GM23248 (cell line): ENCODE measurements at regions not wholly inside any gene's neighbourhood (a gene's known extent, or its start where the extent isn't known, plus 50 kb on each side); places are given as distances from the start of the nearest gene placed in this dataset.

Experiments
- DNase-seq: peaks from one replicate; pipeline ENCODE4 v3.0.0-alpha.2; 2015
- H2AFZ ChIP-seq: fragments of 200-600 bp; sonication (generic); 2 replicates; pipeline ENCODE4 v1.6.1; 2016; ENCODE audit warnings: antibody characterized with exemption
- H3F3A ChIP-seq: fragments of 200-600 bp; sonication (generic); 2 replicates; pipeline ENCODE4 v1.6.1; 2016; ENCODE audit warnings: mild to moderate bottlenecking, antibody characterized with exemption, mixed run types; ENCODE audit not compliant: insufficient read depth
- H3K27ac ChIP-seq: fragments of 200-600 bp; sonication (generic); 2 replicates; pipeline ENCODE4 v1.5.1; 2016; ENCODE audit warnings: mild to moderate bottlenecking
- H3K27me3 ChIP-seq: fragments of 200-600 bp; sonication (generic); replicated peaks from 2 replicates; pipeline ENCODE4 v1.6.1; 2016; ENCODE audit warnings: mild to moderate bottlenecking; ENCODE audit not compliant: insufficient read depth
- H3K36me3 ChIP-seq: fragments of 200-600 bp; sonication (generic); 2 replicates; pipeline ENCODE4 v1.6.1; 2016; ENCODE audit warnings: low read depth, mild to moderate bottlenecking
- H3K4me1 ChIP-seq: fragments of 200-600 bp; sonication (generic); 2 replicates; pipeline ENCODE4 v1.6.1; 2016; ENCODE audit warnings: mild to moderate bottlenecking; ENCODE audit not compliant: insufficient read depth
- H3K4me2 ChIP-seq: fragments of 200-600 bp; sonication (generic); one replicate; pipeline ENCODE4 v1.6.1; 2016; ENCODE audit warnings: mild to moderate bottlenecking; ENCODE audit not compliant: unreplicated experiment
- H3K4me3 ChIP-seq: fragments of 200-600 bp; sonication (generic); 2 replicates; pipeline ENCODE4 v1.5.1; 2016; ENCODE audit warnings: mild to moderate bottlenecking
- H3K79me2 ChIP-seq: fragments of 200-600 bp; sonication (generic); 2 replicates; pipeline ENCODE4 v1.6.1; 2016; ENCODE audit warnings: mild to moderate bottlenecking; ENCODE audit not compliant: insufficient read depth
- H3K9ac ChIP-seq: fragments of 200-600 bp; sonication (generic); 2 replicates; pipeline ENCODE4 v1.6.1; 2016; ENCODE audit warnings: mild to moderate bottlenecking
- H3K9me2 ChIP-seq: fragments of 200-600 bp; sonication (generic); 2 replicates; pipeline ENCODE4 v1.6.1; 2016; ENCODE audit warnings: mixed run types, mild to moderate bottlenecking, moderate library complexity; ENCODE audit not compliant: insufficient read depth
- H3K9me3 ChIP-seq: fragments of 200-600 bp; sonication (generic); one replicate; pipeline ENCODE4 v1.6.1; 2017; ENCODE audit warnings: low read depth
- H4K20me1 ChIP-seq: fragments of 200-600 bp; sonication (generic); 2 replicates; pipeline ENCODE4 v1.6.0; 2016; ENCODE audit not compliant: insufficient read depth
- EZH2 ChIP-seq: fragments of 200-600 bp; sonication (generic); IDR thresholded peaks from 2 replicates; pipeline ENCODE4 v1.6.1; 2018; ENCODE audit warnings: antibody characterized with exemption, mild to moderate bottlenecking; ENCODE audit not compliant: insufficient read depth, poor library complexity, severe bottlenecking
- EZH2phosphoT487 ChIP-seq: fragments of 200-600 bp; sonication (generic); IDR thresholded peaks from 2 replicates; pipeline ENCODE4 v1.6.1; 2018; ENCODE audit warnings: antibody characterized with exemption, moderate library complexity, mild to moderate bottlenecking, low read depth; ENCODE audit not compliant: insufficient read depth
- WGBS, 2 experiments: methylation state at CpG; one replicate each; pipeline ENCODE4 v1.1.6; 2015 to 2017; ENCODE audit warnings: low lambda C conversion rate in 2 of 2, low coverage in 1 of 2; ENCODE audit errors: missing lambda C conversion rate in 2 of 2; 5-methylcytosine and 5-hydroxymethylcytosine counted together
- in situ Hi-C: fragments of 300-500 bp; cut with MboI; formaldehyde crosslinking; loops from 2 replicates; pipeline ENCODE4 v1.15.0; 2020

- in situ Hi-C loops = no loop called here
- H3K27ac ChIP-seq = no peak overlapping the region
These were observed 811.8 kb downstream of the RAB28 start for GRCh38 chr4:12672303-12672702.

GRCh38 chr4:12658146-12658545 lies 826.0 kb downstream of the RAB28 start:
- TF ChIP-seq EZH2phosphoT487 = no peak
- no peak for TF ChIP-seq EZH2
- H3K4me3 ChIP-seq = no peak overlapping the region
- no peaks in the 10 kb centered on the region for H3K79me2 ChIP-seq
- DNase-seq = no peak
- in situ Hi-C loops = no loop called here
- WGBS, 2 experiments = 27 to 52% methylated on average over 2 of the region's 2 CpGs
- H2AFZ ChIP-seq = no peak overlapping the region
- no peaks in the 10 kb centered on the region for H3K4me1 ChIP-seq
- no peak overlapping the region for H3K27ac ChIP-seq
- no peaks in the 10 kb centered on the region for H3K9me3 ChIP-seq
- no peaks in the 10 kb centered on the region for H3K36me3 ChIP-seq
- H3F3A ChIP-seq = no peaks in the 10 kb centered on the region
- H3K9ac ChIP-seq = no peak overlapping the region
- no peak overlapping the region for H3K4me2 ChIP-seq
- no peaks in the 10 kb centered on the region for H3K9me2 ChIP-seq
- no peaks in the 10 kb centered on the region for H4K20me1 ChIP-seq
- H3K27me3 ChIP-seq = no peaks in the 10 kb centered on the region

More at GRCh38 chr4:12672303-12672702, 811.8 kb downstream of the RAB28 start:
- Histone ChIP-seq H3K9me3 (no peaks in the 10 kb centered on the region), H2AFZ (no peak overlapping the region), H3F3A (no peaks in the 10 kb centered on the region), H3K4me2 (no peak overlapping the region), H3K9me2 (no peaks in the 10 kb centered on the region), H3K27me3 (no peaks in the 10 kb centered on the region), H3K36me3 (no peaks in the 10 kb centered on the region), H3K9ac (no peak overlapping the region), H3K79me2 (no peaks in the 10 kb centered on the region), H3K4me1 (no peaks in the 10 kb centered on the region), H3K4me3 (no peak overlapping the region), H4K20me1 (no peaks in the 10 kb centered on the region)
- WGBS, 2 experiments = 9 to 13% methylated on average over 4 of the region's 4 CpGs
- no peak for TF ChIP-seq EZH2phosphoT487
- TF ChIP-seq EZH2 = no peak
- DNase-seq = no peak

GRCh38 chr4:12651876-12652275 lies 832.3 kb downstream of the RAB28 start:
- H3K4me3 ChIP-seq = no peak overlapping the region
- in situ Hi-C loops = no loop called here
- no peaks in the 10 kb centered on the region for H3K9me3 ChIP-seq
- no peak overlapping the region for H2AFZ ChIP-seq
- no peak overlapping the region for H3K9ac ChIP-seq
- H3K27me3 ChIP-seq = no peaks in the 10 kb centered on the region
- H3K36me3 ChIP-seq = no peaks in the 10 kb centered on the region
- no peak for DNase-seq
- no peaks in the 10 kb centered on the region for H3K9me2 ChIP-seq
- no peaks in the 10 kb centered on the region for H3K79me2 ChIP-seq
- no peaks in the 10 kb centered on the region for H3K4me1 ChIP-seq
- 20 to 37% methylated on average over 3 of the region's 3 CpGs for WGBS, 2 experiments
- H4K20me1 ChIP-seq = no peaks in the 10 kb centered on the region
- TF ChIP-seq EZH2 (no peak), EZH2phosphoT487 (no peak)
- no peak overlapping the region for H3K27ac ChIP-seq
- H3F3A ChIP-seq = no peaks in the 10 kb centered on the region
- H3K4me2 ChIP-seq = no peak overlapping the region

- H3K9ac ChIP-seq = no peak overlapping the region
- H3K9me3 ChIP-seq = no peaks in the 10 kb centered on the region
- DNase-seq = no peak
- H3K36me3 ChIP-seq = no peaks in the 10 kb centered on the region
- H3K4me3 ChIP-seq = no peak overlapping the region
- no peaks in the 10 kb centered on the region for H3F3A ChIP-seq
- H2AFZ ChIP-seq = no peak overlapping the region
- H3K4me1 ChIP-seq = no peaks in the 10 kb centered on the region
- H3K79me2 ChIP-seq = no peaks in the 10 kb centered on the region
- TF ChIP-seq EZH2phosphoT487 (no peak), EZH2 (no peak)
- in situ Hi-C loops = no loop called here
- no peaks in the 10 kb centered on the region for H3K27me3 ChIP-seq
- no peaks in the 10 kb centered on the region for H3K9me2 ChIP-seq
- no peak overlapping the region for H3K4me2 ChIP-seq
- H3K27ac ChIP-seq = no peak overlapping the region
- H4K20me1 ChIP-seq = no peaks in the 10 kb centered on the region
These were observed 838.4 kb downstream of the RAB28 start for GRCh38 chr4:12645732-12646131.

DNA sequence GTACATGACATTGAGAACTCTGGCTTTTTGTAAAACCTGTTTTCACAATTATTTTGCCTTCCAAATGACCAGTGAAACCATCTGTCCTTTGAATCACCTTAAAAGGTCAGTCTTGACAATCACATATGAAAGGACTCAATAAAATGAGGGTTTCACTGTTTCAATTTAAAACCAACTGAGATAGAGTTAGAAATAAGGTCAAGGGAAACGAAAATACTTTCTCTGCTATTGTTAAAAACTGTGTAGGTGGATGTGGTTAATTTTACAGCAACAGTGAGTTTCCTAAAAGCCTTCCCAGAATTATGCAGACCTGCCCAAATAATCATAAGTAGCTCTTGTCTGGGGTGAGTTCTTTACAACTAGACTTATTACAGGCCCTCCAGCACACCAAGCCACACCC lies 839.9 kb downstream of the RAB28 start:
- H3F3A ChIP-seq = no peaks in the 10 kb centered on the region
- H3K27me3 ChIP-seq = no peaks in the 10 kb centered on the region
- H3K4me1 ChIP-seq = no peaks in the 10 kb centered on the region
- H3K79me2 ChIP-seq = no peaks in the 10 kb centered on the region
- no peak overlapping the region for H2AFZ ChIP-seq
- H3K36me3 ChIP-seq = no peaks in the 10 kb centered on the region
- H3K9me2 ChIP-seq = no peaks in the 10 kb centered on the region
- DNase-seq = no peak
- in situ Hi-C loops = no loop called here
- H3K9ac ChIP-seq = no peak overlapping the region
- H3K4me3 ChIP-seq = no peak overlapping the region
- H3K4me2 ChIP-seq = no peak overlapping the region
- H3K9me3 ChIP-seq = no peaks in the 10 kb centered on the region
- WGBS, 2 experiments = 0% methylated on average over 1 of the region's 1 CpG
- no peak overlapping the region for H3K27ac ChIP-seq
- TF ChIP-seq EZH2phosphoT487 (no peak), EZH2 (no peak)
- H4K20me1 ChIP-seq = no peaks in the 10 kb centered on the region
